Activated CD8-positive, alpha-beta T cell treated with anti-CD3 and anti-CD28 coated beads for 36 hours (primary cell): ENCODE measurements at regions not wholly inside any gene's neighbourhood (a gene's known extent, or its start where the extent isn't known, plus 50 kb on each side); places are given as distances from the start of the nearest gene placed in this dataset.

Experiments used
- ATAC-seq: fragments of 200-7000 bp; cut with Tn5 transposase; one replicate; pipeline ENCODE4 v1.10.0; 2021; ENCODE audit warnings: mild to moderate bottlenecking, moderate library complexity
- CTCF ChIA-PET: fragments of 350-600 bp; sonication (Branson Sonifier 250); formaldehyde crosslinking; loops from one replicate; lab custom pipeline; 2021; ENCODE audit warnings: antibody characterized with exemption; lab: Charles Lee
- POLR2A ChIA-PET: fragments of 350-600 bp; sonication (Branson Sonifier 250); formaldehyde crosslinking; loops from one replicate; lab custom pipeline; 2021; ENCODE audit warnings: antibody characterized with exemption; lab: Charles Lee
- DNase-seq: peaks from one replicate; pipeline ENCODE4 v3.0.0-alpha.2; 2020
- H3K27ac Mint-ChIP-seq: one replicate; pipeline ENCODE4 v1.8.0; 2021; ENCODE audit warnings: mild to moderate bottlenecking, mixed read lengths
- H3K27me3 Mint-ChIP-seq: one replicate; pipeline ENCODE4 v1.8.0; 2021; ENCODE audit warnings: mixed read lengths
- H3K36me3 Mint-ChIP-seq: one replicate; pipeline ENCODE4 v1.8.0; 2021; ENCODE audit warnings: low read depth, mixed read lengths
- H3K4me1 Mint-ChIP-seq: one replicate; pipeline ENCODE4 v1.8.0; 2021; ENCODE audit warnings: low read depth, mixed read lengths
- H3K4me3 Mint-ChIP-seq: one replicate; pipeline ENCODE4 v1.8.0; 2021; ENCODE audit warnings: mild to moderate bottlenecking, moderate library complexity, mixed read lengths
- H3K9me3 Mint-ChIP-seq: one replicate; pipeline ENCODE4 v1.8.0; 2021; ENCODE audit warnings: mixed read lengths
- intact Hi-C: fragments of 100-400 bp; cut with micrococcal nuclease; formaldehyde crosslinking; loops from one replicate; pipeline ENCODE4 v1.10.0; 2022
- TF ChIP-seq, protein P1 (sequence below): fragments of 200-600 bp; IDR thresholded peaks from one replicate; pipeline ENCODE4 v1.8.0; 2022; ENCODE audit warnings: antibody characterized with exemption, mild to moderate bottlenecking

DNA sequence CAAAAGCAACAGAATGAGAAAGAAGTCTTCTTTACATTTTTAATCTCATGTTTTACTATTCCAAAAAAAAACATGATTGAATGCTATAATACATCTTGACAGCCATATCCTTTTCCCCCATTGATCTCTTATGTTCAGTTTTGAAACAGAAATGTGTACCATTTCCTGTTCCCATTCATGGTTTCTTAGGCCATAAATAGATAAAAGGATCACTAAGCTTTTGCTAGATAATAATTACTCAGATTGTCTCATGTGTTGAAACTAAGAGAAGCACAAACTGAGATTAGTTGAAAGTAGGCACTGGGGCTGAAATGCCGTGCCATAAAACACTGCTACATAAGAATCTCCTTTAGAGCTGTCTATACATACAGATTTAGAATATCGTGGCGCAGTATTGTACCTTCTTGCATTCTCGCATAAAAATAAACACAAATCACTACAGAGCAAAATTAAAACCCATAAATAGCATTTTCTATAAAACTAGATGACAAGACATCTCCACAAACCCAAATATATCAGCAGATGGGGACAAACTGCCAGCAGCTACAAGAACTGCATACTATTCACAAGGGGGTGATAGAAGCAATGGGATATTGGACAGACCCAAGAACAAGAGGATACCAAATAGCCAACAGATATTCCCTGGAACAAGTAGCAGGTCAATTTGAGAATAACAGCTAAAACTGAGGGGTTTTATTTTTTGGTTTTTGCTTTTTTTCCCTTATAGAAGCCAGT lies 405.3 kb upstream of the PRMT6 start:
- TF ChIP-seq, protein P1, sequence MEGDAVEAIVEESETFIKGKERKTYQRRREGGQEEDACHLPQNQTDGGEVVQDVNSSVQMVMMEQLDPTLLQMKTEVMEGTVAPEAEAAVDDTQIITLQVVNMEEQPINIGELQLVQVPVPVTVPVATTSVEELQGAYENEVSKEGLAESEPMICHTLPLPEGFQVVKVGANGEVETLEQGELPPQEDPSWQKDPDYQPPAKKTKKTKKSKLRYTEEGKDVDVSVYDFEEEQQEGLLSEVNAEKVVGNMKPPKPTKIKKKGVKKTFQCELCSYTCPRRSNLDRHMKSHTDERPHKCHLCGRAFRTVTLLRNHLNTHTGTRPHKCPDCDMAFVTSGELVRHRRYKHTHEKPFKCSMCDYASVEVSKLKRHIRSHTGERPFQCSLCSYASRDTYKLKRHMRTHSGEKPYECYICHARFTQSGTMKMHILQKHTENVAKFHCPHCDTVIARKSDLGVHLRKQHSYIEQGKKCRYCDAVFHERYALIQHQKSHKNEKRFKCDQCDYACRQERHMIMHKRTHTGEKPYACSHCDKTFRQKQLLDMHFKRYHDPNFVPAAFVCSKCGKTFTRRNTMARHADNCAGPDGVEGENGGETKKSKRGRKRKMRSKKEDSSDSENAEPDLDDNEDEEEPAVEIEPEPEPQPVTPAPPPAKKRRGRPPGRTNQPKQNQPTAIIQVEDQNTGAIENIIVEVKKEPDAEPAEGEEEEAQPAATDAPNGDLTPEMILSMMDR, result no peak
- Mint-ChIP-seq H3K27me3 (no peaks in the 10 kb centered on the region), H3K27ac (no peak overlapping the region)

DNA sequence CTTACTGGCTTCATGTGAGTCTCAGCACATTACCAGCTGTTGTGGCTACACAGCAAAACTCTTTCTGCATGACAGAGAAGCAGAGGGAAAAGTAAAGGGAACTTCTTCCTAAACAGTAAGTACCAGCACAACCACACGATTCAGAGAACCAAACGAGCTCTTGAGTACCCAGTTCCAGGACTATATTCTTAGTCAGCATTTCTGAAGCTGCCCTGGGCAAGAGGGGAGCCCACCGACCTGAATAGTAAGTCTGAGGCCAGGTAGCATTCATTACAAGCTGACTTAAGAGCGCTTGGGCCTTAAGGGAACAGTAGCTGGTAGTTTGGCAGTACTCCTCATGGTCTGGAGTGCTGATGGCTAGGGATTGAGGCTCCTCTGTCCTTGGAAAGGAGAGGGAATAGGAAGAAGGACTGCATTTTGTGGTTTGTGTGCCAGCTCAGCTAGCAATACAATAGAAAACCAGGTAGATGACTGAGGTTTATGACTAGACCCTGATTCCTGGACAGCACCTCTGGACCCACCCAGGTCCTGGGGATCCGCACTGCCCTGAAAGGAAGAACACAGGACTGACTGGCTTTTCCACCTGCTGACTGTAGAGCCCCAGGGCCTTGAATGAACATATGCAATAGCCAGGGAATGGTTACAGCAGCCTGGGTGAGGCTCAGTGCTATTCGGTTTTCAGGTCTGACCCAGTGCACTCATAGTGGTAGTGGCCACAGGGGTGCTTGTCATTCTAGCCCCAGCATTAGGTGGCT lies 396.8 kb upstream of the PRMT6 start:
- no peaks in the 10 kb centered on the region for H3K4me1 Mint-ChIP-seq
- intact Hi-C loops, result no loop called here
- H3K36me3 Mint-ChIP-seq, result no peaks in the 10 kb centered on the region
- no peak for DNase-seq
- H3K4me3 Mint-ChIP-seq, result no peak overlapping the region
- TF ChIP-seq, protein P1, result no peak
- CTCF ChIA-PET, result no interaction called here
- no peaks in the 10 kb centered on the region for H3K27me3 Mint-ChIP-seq
- H3K9me3 Mint-ChIP-seq, result peaks cover 17% of the 10 kb centered on the region
- H3K27ac Mint-ChIP-seq, result no peak overlapping the region
- ATAC-seq, result no peak
- POLR2A ChIA-PET, result no interaction called here

More for the DNA sequence above, 405.3 kb upstream of the PRMT6 start:
- intact Hi-C loops, result no loop called here
- H3K36me3 Mint-ChIP-seq, result no peaks in the 10 kb centered on the region
- ChIA-PET CTCF (no interaction called here), POLR2A (no interaction called here)
- H3K4me1 Mint-ChIP-seq, result no peaks in the 10 kb centered on the region
- ATAC-seq (no peak), DNase-seq (no peak)
- no peak overlapping the region for H3K4me3 Mint-ChIP-seq
- H3K9me3 Mint-ChIP-seq, result peaks cover 2% of the 10 kb centered on the region

DNA sequence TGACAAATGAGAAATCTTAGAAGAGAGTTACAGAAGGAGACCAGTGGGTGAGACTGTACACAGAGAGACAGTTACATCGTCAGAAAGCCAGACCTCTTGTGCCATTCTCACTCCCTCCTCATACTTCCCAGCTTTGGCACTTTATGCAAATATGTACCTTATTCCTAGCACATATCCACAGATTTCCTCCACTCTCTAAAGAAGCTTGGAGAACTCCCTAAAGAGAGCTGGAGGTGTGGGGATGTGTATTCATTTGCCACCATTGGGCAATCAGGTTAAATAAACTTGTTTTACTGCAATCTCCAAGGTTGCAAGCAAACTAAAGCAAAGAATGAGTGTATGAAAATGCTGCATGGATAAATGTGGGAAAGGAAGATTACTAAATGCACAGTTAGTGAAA lies 380.9 kb upstream of the PRMT6 start:
- TF ChIP-seq, protein P1, result no peak
- CTCF ChIA-PET, result no interaction called here
- H3K36me3 Mint-ChIP-seq, result no peaks in the 10 kb centered on the region
- H3K9me3 Mint-ChIP-seq, result peaks cover 2% of the 10 kb centered on the region
- no peaks in the 10 kb centered on the region for H3K4me1 Mint-ChIP-seq
- POLR2A ChIA-PET, result interaction anchor here (0.7 kb wide), 1 partner anchor 38 kb away, joined by 3 read pairs; no protein-coding TSS in a partner anchor
- H3K27ac Mint-ChIP-seq, result no peak overlapping the region
- DNase-seq, result no peak
- H3K4me3 Mint-ChIP-seq, result no peak overlapping the region
- ATAC-seq, result no peak
- intact Hi-C loops, result no loop called here
- no peaks in the 10 kb centered on the region for H3K27me3 Mint-ChIP-seq

DNA sequence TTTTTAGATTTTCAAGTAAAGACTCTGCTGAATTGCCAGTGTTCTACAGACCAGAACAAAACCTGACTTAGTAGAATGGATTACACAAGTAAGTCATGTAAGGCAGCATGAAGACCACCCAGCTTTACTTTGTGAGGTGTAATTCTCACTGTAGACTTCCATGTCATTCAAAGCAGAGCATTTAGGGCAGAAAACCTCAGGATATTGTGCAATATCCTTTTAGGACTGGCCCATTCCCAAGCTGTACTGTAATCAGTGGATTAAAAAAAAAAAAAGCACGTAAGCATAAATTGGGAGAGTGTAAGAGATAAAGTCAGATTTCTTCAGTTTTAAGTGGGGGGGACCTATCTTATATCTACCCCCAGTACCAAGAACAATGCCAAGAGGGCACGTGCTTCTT lies 380.5 kb upstream of the PRMT6 start:
- DNase-seq, result no peak
- H3K27me3 Mint-ChIP-seq, result no peaks in the 10 kb centered on the region
- ChIA-PET POLR2A (no interaction called here), CTCF (no interaction called here)
- intact Hi-C loops, result no loop called here
- no peak for ATAC-seq
- TF ChIP-seq, protein P1, result no peak
- peaks cover 2% of the 10 kb centered on the region for H3K9me3 Mint-ChIP-seq
- no peak overlapping the region for H3K4me3 Mint-ChIP-seq
- H3K4me1 Mint-ChIP-seq, result no peaks in the 10 kb centered on the region
- no peak overlapping the region for H3K27ac Mint-ChIP-seq
- no peaks in the 10 kb centered on the region for H3K36me3 Mint-ChIP-seq

DNA sequence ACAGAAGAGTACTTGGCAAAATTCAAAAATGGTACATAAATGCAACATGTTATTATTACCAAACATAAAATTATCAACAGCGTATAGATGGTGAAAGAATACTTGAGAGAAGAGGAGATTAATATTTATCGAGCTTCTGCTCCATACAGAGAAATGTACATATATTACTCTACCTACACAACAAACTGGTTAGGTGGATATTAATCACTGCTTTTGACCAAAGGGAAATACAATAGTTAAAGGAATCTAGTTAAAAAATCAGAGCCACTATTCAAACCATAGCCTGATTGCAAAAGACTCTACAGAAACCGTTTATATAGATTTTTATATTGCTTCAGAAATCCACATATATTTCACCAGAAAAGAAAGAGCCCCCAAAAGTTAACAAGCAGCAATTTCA lies 379.3 kb upstream of the PRMT6 start:
- CTCF ChIA-PET, result no interaction called here
- ATAC-seq (no peak), DNase-seq (no peak)
- H3K9me3 Mint-ChIP-seq, result no peaks in the 10 kb centered on the region
- TF ChIP-seq, protein P1, result no peak
- no peaks in the 10 kb centered on the region for H3K27me3 Mint-ChIP-seq
- no peaks in the 10 kb centered on the region for H3K36me3 Mint-ChIP-seq
- no peak overlapping the region for H3K4me3 Mint-ChIP-seq
- intact Hi-C loops, result no loop called here
- H3K27ac Mint-ChIP-seq, result no peak overlapping the region
- POLR2A ChIA-PET, result interaction anchor here (0.6 kb wide), 1 partner anchor 172 kb away, joined by 5 read pairs; no protein-coding TSS in a partner anchor
- H3K4me1 Mint-ChIP-seq, result no peaks in the 10 kb centered on the region
